ENCODE measurements at regions not wholly inside any gene's neighbourhood (a gene's known extent, or its start where the extent isn't known, plus 50 kb on each side); places are given as distances from the start of the nearest gene placed in this dataset.
A peak's percentile ranks its signal among the peaks of the same experiment; 100 is the strongest.

DNA sequence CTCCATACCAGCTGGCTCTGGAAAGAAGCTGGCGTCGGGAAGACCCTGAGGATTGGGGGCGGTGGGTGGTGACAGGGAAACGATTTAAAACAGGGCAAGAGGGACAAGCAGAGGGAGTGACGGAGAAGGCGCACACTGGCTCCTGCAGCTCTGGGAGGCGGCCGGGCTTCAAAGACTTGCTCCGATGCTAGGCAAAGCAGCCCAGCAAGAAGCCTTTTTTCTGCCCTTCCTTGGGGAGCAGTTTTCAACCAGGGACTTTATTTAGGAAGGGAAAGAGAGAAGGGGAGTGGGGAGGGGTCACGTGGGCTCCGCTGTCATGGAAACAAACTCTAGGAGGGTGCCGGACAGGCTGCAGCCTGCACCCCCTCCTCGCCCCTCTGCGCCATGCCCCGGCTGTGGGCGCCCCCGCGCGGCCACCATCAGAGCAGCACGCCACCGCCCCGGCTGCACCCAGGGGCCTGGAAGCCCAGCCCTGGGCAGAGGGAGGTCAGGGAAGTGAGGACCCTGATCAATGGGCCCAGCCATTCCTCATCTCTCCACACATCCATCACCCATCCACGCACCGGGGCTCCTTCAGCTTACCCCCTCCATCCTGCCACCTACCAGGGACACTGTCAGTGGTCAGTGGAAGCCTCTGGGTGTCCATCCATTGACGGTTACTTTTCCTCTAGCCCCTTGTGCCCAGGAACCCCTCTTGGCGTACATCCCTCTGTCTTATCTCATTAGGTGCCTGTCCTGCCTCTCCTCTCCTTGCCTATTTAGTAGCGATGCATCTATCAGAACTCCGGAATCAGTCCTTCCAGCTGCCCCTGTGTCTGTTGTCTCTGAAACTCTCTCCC, 66.6 kb upstream of the CCDC167 start:
- TF ChIP-seq, protein P1, sequence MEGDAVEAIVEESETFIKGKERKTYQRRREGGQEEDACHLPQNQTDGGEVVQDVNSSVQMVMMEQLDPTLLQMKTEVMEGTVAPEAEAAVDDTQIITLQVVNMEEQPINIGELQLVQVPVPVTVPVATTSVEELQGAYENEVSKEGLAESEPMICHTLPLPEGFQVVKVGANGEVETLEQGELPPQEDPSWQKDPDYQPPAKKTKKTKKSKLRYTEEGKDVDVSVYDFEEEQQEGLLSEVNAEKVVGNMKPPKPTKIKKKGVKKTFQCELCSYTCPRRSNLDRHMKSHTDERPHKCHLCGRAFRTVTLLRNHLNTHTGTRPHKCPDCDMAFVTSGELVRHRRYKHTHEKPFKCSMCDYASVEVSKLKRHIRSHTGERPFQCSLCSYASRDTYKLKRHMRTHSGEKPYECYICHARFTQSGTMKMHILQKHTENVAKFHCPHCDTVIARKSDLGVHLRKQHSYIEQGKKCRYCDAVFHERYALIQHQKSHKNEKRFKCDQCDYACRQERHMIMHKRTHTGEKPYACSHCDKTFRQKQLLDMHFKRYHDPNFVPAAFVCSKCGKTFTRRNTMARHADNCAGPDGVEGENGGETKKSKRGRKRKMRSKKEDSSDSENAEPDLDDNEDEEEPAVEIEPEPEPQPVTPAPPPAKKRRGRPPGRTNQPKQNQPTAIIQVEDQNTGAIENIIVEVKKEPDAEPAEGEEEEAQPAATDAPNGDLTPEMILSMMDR (optimal IDR thresholded peaks at IDR 0.05 in 1 of 3, IDR thresholded peaks at IDR 0.05 in 1 of 3, conservative IDR thresholded peaks at IDR 0.05 in 1 of 3; ENCODE audit: extremely low read depth in 1 of 3, insufficient read depth in 2 of 3, low read length in 3 of 3): peak; percentile 62 to 94 (median 90)
- TF ChIP-seq EZH2 (IDR thresholded peaks at IDR 0.05; ENCODE audit: low read length): no peak
